ENCODE measurements at regions not wholly inside any gene's neighbourhood (a gene's known extent, or its start where the extent isn't known, plus 50 kb on each side); places are given as distances from the start of the nearest gene placed in this dataset.
"Not testable (repeated sequence)": the region's sequence is repeated elsewhere in the genome, so short reads cannot be mapped to it uniquely, and the experiment has no call there.

DNA sequence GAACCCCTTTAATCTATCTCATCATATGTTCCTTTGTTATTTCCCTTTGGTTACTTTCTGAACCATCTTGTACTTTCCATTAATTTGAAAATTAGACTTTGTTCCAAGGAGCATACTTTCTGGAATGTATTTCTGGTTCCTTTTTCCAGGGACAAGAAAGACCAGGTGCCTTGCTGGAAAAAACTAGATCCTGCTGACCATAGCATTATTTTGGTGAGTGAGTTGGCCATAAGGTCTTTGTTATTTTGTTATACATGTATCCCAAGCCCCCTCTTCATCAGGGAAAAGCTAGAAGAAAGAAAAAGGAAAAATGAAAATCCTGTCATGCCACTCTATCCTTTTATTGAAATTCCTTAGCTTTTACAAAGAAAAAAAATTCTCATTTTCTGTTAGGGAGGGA is 228.1 kb upstream of the TFPI start:
- intact Hi-C loops (cut with DNase I) = no loop called here
- H3K27me3 ChIP-seq = no peaks in the 10 kb centered on the region
- DNase-seq (no peak), ATAC-seq (no peak)
- no peaks in the 10 kb centered on the region for H3K36me3 ChIP-seq
- no peaks in the 10 kb centered on the region for H3K4me1 ChIP-seq
- H3K4me3 ChIP-seq = no peak overlapping the region
- H3K27ac ChIP-seq = no peak overlapping the region
- H3K9me3 ChIP-seq = no peaks in the 10 kb centered on the region
- TF ChIP-seq POLR2A (IDR thresholded peaks at IDR 0.05) (no peak), CTCF (IDR thresholded peaks at IDR 0.05) (no peak)

- H3K36me3 ChIP-seq = no peaks in the 10 kb centered on the region
- WGBS, 4 donors = 87 to 96% (median 93%) methylated on average over 1 of the region's 1 CpG
- no peak overlapping the region for H3K27ac ChIP-seq
- TF ChIP-seq CTCF (IDR thresholded peaks at IDR 0.05) (no peak), POLR2A (IDR thresholded peaks at IDR 0.05) (no peak)
- H3K9me3 ChIP-seq = peaks cover 0 to 4% (median 0%) of the 10 kb centered on the region in 12 donors
- ATAC-seq = no peak
- H3K4me1 ChIP-seq = no peaks in the 10 kb centered on the region
- H3K27me3 ChIP-seq = no peaks in the 10 kb centered on the region
- no peak overlapping the region for H3K4me3 ChIP-seq
- intact Hi-C loops (cut with DNase I) = no loop called here
- DNase-seq = no peak
These were observed 229.2 kb upstream of the TFPI start for GRCh38 chr2:187783446-187783845.

GRCh38 chr2:187784138-187784537 is 229.9 kb upstream of the TFPI start:
- H3K27ac ChIP-seq; DNase-seq; H3K4me1 ChIP-seq; H3K4me3 ChIP-seq; H3K9me3 ChIP-seq; ATAC-seq; H3K36me3 ChIP-seq; H3K27me3 ChIP-seq; intact Hi-C loops (cut with DNase I): not testable (repeated sequence)
- 57 to 59% (median 58%) methylated on average over 3 of the region's 3 CpGs for WGBS, 4 donors

DNA sequence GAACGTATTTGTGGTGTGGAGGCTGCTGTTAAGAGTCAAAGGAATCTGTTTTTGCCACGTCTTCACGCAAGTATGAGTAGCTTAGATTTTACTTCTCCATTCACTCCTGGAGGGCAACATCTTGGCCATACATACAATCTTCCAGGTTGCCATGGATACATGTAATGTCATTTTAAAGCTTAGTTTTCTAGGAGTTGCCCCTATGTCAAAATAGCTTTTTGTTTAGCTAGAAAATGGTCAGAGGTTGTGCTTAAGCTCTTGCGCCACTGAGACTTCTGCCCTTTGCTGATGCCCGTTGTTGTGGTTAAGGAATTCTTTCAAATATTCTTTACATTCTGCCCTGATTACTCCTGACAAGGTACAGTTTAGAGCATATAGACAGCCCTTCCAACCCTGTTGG is 245.4 kb upstream of the TFPI start:
- ATAC-seq (no peak), DNase-seq (no peak)
- no peaks in the 10 kb centered on the region for H3K36me3 ChIP-seq
- TF ChIP-seq CTCF (IDR thresholded peaks at IDR 0.05) (no peak), POLR2A (IDR thresholded peaks at IDR 0.05) (no peak)
- H3K9me3 ChIP-seq = peaks cover 0 to 45% (median 17%) of the 10 kb centered on the region in 12 donors
- no peak overlapping the region for H3K4me3 ChIP-seq
- intact Hi-C loops (cut with DNase I) = no loop called here
- H3K27ac ChIP-seq = no peak overlapping the region
- H3K27me3 ChIP-seq = no peaks in the 10 kb centered on the region
- H3K4me1 ChIP-seq = no peaks in the 10 kb centered on the region
- 81 to 97% (median 90%) methylated on average over 5 of the region's 5 CpGs for WGBS, 4 donors

GRCh38 chr2:187803816-187804215 is 249.6 kb upstream of the TFPI start:
- 73 to 78% (median 76%) methylated on average over 4 of the region's 4 CpGs for WGBS, 4 donors
- H3K4me3 ChIP-seq = no peak overlapping the region
- intact Hi-C loops (cut with DNase I) = no loop called here

More at GRCh38 chr2:187803816-187804215, 249.6 kb upstream of the TFPI start:
- Histone ChIP-seq H3K27ac (no peak overlapping the region), H3K9me3 (peaks cover 0 to 14% (median under 1%) of the 10 kb centered on the region in 12 donors), H3K36me3 (no peaks in the 10 kb centered on the region), H3K4me1 (no peaks in the 10 kb centered on the region), H3K27me3 (no peaks in the 10 kb centered on the region)
- TF ChIP-seq POLR2A (IDR thresholded peaks at IDR 0.05) = no peak
- TF ChIP-seq CTCF (IDR thresholded peaks at IDR 0.05) = no peak
- ATAC-seq (no peak), DNase-seq (no peak)

Measured in heart left ventricle (tissue), 16 donors.